Effector memory CD8-positive, alpha-beta T cell (primary cell): ENCODE measurements at regions not wholly inside any gene's neighbourhood (a gene's known extent, or its start where the extent isn't known, plus 50 kb on each side); places are given as distances from the start of the nearest gene placed in this dataset.

Experiments
- ATAC-seq: fragments of 150-1000 bp; cut with Tn5 transposase; replicated peaks from 2 replicates; pipeline ENCODE4 v1.10.0; 2021; ENCODE audit warnings: mild to moderate bottlenecking, moderate library complexity
- DNase-seq, 3 experiments: peaks; one replicate each; pipeline ENCODE4 v3.0.0; 2021
- H3K27ac Mint-ChIP-seq, 2 donors: one replicate each; pipeline ENCODE4 v1.8.0; 2022; ENCODE audit warnings: mild to moderate bottlenecking in 2 of 2, mixed read lengths in 2 of 2, moderate library complexity in 2 of 2
- H3K27me3 Mint-ChIP-seq, 2 donors: one replicate each; pipeline ENCODE4 v1.8.0; 2022; ENCODE audit warnings: mixed read lengths in 2 of 2
- H3K36me3 Mint-ChIP-seq: one replicate; pipeline ENCODE4 v1.8.0; 2022; ENCODE audit warnings: mild to moderate bottlenecking, moderate library complexity, mixed read lengths; ENCODE audit not compliant: insufficient read depth
- H3K4me1 Mint-ChIP-seq, 2 donors: one replicate each; pipeline ENCODE4 v1.8.0; 2022; ENCODE audit warnings: low read depth in 2 of 2, mixed read lengths in 2 of 2
- H3K4me3 Mint-ChIP-seq, 2 donors: one replicate each; pipeline ENCODE4 v1.8.0; 2022; ENCODE audit warnings: mild to moderate bottlenecking in 2 of 2, mixed read lengths in 2 of 2, moderate library complexity in 2 of 2
- H3K9me3 Mint-ChIP-seq, 2 donors: one replicate each; pipeline ENCODE4 v1.8.0; 2022; ENCODE audit warnings: mixed read lengths in 2 of 2

GRCh38 chr1:5239911-5240310, 585.5 kb downstream of the AJAP1 start:
- no peak for DNase-seq
- no peak overlapping the region for H3K27ac Mint-ChIP-seq
- H3K9me3 Mint-ChIP-seq, result no peaks in the 10 kb centered on the region
- no peak for ATAC-seq
- peaks cover 4% of the 10 kb centered on the region for H3K36me3 Mint-ChIP-seq
- H3K4me3 Mint-ChIP-seq, result no peak overlapping the region
- no peaks in the 10 kb centered on the region for H3K4me1 Mint-ChIP-seq
- peaks cover 7 to 8% of the 10 kb centered on the region in 2 donors for H3K27me3 Mint-ChIP-seq

GRCh38 chr1:5238351-5239130, 584.1 kb downstream of the AJAP1 start:
- Mint-ChIP-seq H3K4me3 (no peak overlapping the region), H3K4me1 (no peaks in the 10 kb centered on the region), H3K27me3 (peaks cover 11 to 22% of the 10 kb centered on the region in 2 donors), H3K27ac (no peak overlapping the region), H3K36me3 (peaks cover 4% of the 10 kb centered on the region), H3K9me3 (peaks cover 0 to 4% of the 10 kb centered on the region in 2 donors)
- ATAC-seq (no peak), DNase-seq (no peak)

GRCh38 chr1:5235355-5235899, 581.0 kb downstream of the AJAP1 start:
- no peaks in the 10 kb centered on the region for H3K4me1 Mint-ChIP-seq
- H3K36me3 Mint-ChIP-seq, result peaks cover 4% of the 10 kb centered on the region
- ATAC-seq (no peak), DNase-seq (no peak)
- H3K9me3 Mint-ChIP-seq, result peaks cover 8 to 9% of the 10 kb centered on the region in 2 donors
- H3K27me3 Mint-ChIP-seq, result peaks cover 21 to 33% of the 10 kb centered on the region in 2 donors
- no peak overlapping the region for H3K4me3 Mint-ChIP-seq
- H3K27ac Mint-ChIP-seq, result no peak overlapping the region

GRCh38 chr1:5232537-5232936, 578.1 kb downstream of the AJAP1 start:
- ATAC-seq (no peak), DNase-seq (no peak)
- H3K4me3 Mint-ChIP-seq, result no peak overlapping the region
- peaks cover 8 to 9% of the 10 kb centered on the region in 2 donors for H3K9me3 Mint-ChIP-seq
- H3K36me3 Mint-ChIP-seq, result no peaks in the 10 kb centered on the region
- H3K27ac Mint-ChIP-seq, result no peak overlapping the region
- no peaks in the 10 kb centered on the region for H3K4me1 Mint-ChIP-seq
- H3K27me3 Mint-ChIP-seq, result peaks cover 35 to 40% of the 10 kb centered on the region in 2 donors

GRCh38 chr1:5231541-5232315, 577.3 kb downstream of the AJAP1 start:
- DNase-seq, result no peak
- peaks cover 8 to 9% of the 10 kb centered on the region in 2 donors for H3K9me3 Mint-ChIP-seq
- no peak overlapping the region for H3K27ac Mint-ChIP-seq
- peaks cover 35 to 40% of the 10 kb centered on the region in 2 donors for H3K27me3 Mint-ChIP-seq
- no peak for ATAC-seq
- no peaks in the 10 kb centered on the region for H3K36me3 Mint-ChIP-seq
- H3K4me3 Mint-ChIP-seq, result no peak overlapping the region
- H3K4me1 Mint-ChIP-seq, result no peaks in the 10 kb centered on the region

- no peaks in the 10 kb centered on the region for H3K36me3 Mint-ChIP-seq
- H3K27me3 Mint-ChIP-seq, result peaks cover 31 to 35% of the 10 kb centered on the region in 2 donors
- no peak for ATAC-seq
- no peaks in the 10 kb centered on the region for H3K9me3 Mint-ChIP-seq
- H3K4me1 Mint-ChIP-seq, result peaks cover 0 to 8% of the 10 kb centered on the region in 2 donors
- DNase-seq, result no peak
- no peak overlapping the region for H3K4me3 Mint-ChIP-seq
- no peak overlapping the region for H3K27ac Mint-ChIP-seq
These were observed 572.7 kb downstream of the AJAP1 start for GRCh38 chr1:5227114-5227513.

GRCh38 chr1:5225707-5226704, 571.6 kb downstream of the AJAP1 start:
- Mint-ChIP-seq H3K27me3 (peaks cover 35 to 36% of the 10 kb centered on the region in 2 donors), H3K36me3 (no peaks in the 10 kb centered on the region), H3K9me3 (no peaks in the 10 kb centered on the region), H3K27ac (no peak overlapping the region), H3K4me1 (peaks cover 0 to 8% of the 10 kb centered on the region in 2 donors), H3K4me3 (no peak overlapping the region)
- no peak for ATAC-seq
- DNase-seq, result no peak

GRCh38 chr1:5223206-5223605, 568.8 kb downstream of the AJAP1 start:
- peaks cover 0 to 8% of the 10 kb centered on the region in 2 donors for H3K4me1 Mint-ChIP-seq
- no peak for ATAC-seq
- no peaks in the 10 kb centered on the region for H3K9me3 Mint-ChIP-seq
- no peaks in the 10 kb centered on the region for H3K36me3 Mint-ChIP-seq
- H3K27ac Mint-ChIP-seq, result no peak overlapping the region
- H3K27me3 Mint-ChIP-seq, result peaks cover 34 to 46% of the 10 kb centered on the region in 2 donors
- no peak for DNase-seq
- no peak overlapping the region for H3K4me3 Mint-ChIP-seq

GRCh38 chr1:5222626-5223025, 568.2 kb downstream of the AJAP1 start:
- no peak overlapping the region for H3K4me3 Mint-ChIP-seq
- peaks cover 34 to 52% of the 10 kb centered on the region in 2 donors for H3K27me3 Mint-ChIP-seq
- H3K9me3 Mint-ChIP-seq, result no peaks in the 10 kb centered on the region
- DNase-seq (no peak), ATAC-seq (no peak)
- peaks cover 0 to 8% of the 10 kb centered on the region in 2 donors for H3K4me1 Mint-ChIP-seq
- no peaks in the 10 kb centered on the region for H3K36me3 Mint-ChIP-seq
- H3K27ac Mint-ChIP-seq, result no peak overlapping the region

- H3K27ac Mint-ChIP-seq, result no peak overlapping the region
- no peaks in the 10 kb centered on the region for H3K36me3 Mint-ChIP-seq
- H3K27me3 Mint-ChIP-seq, result peaks cover 41 to 59% of the 10 kb centered on the region in 2 donors
- no peaks in the 10 kb centered on the region for H3K9me3 Mint-ChIP-seq
- H3K4me3 Mint-ChIP-seq, result no peak overlapping the region
- ATAC-seq (no peak), DNase-seq (no peak)
- H3K4me1 Mint-ChIP-seq, result peaks cover 0 to 8% of the 10 kb centered on the region in 2 donors
These were observed 567.0 kb downstream of the AJAP1 start for GRCh38 chr1:5221451-5221850.

- Mint-ChIP-seq H3K4me1 (peaks cover 0 to 6% of the 10 kb centered on the region in 2 donors), H3K36me3 (no peaks in the 10 kb centered on the region), H3K27me3 (peaks cover 37 to 54% of the 10 kb centered on the region in 2 donors), H3K9me3 (no peaks in the 10 kb centered on the region), H3K4me3 (no peak overlapping the region), H3K27ac (no peak overlapping the region)
- DNase-seq, result no peak
- ATAC-seq, result no peak
These were observed 566.4 kb downstream of the AJAP1 start for GRCh38 chr1:5220821-5221220.

- Mint-ChIP-seq H3K36me3 (no peaks in the 10 kb centered on the region), H3K4me3 (no peak overlapping the region), H3K27ac (no peak overlapping the region), H3K4me1 (peaks cover 0 to 2% of the 10 kb centered on the region in 2 donors), H3K27me3 (peaks cover 33 to 50% of the 10 kb centered on the region in 2 donors), H3K9me3 (no peaks in the 10 kb centered on the region)
- ATAC-seq (no peak), DNase-seq (no peak)
These were observed 566.0 kb downstream of the AJAP1 start for GRCh38 chr1:5220421-5220820.

- Mint-ChIP-seq H3K27me3 (peaks cover 21 to 52% of the 10 kb centered on the region in 2 donors), H3K27ac (no peak overlapping the region), H3K36me3 (no peaks in the 10 kb centered on the region), H3K9me3 (peaks cover 0 to 11% of the 10 kb centered on the region in 2 donors), H3K4me3 (no peak overlapping the region), H3K4me1 (peaks cover 0 to 1% of the 10 kb centered on the region in 2 donors)
- ATAC-seq (no peak), DNase-seq (no peak)
These were observed 545.6 kb downstream of the AJAP1 start for GRCh38 chr1:5200006-5200405.
